KMS-11 (cell line): ENCODE measurements at regions not wholly inside any gene's neighbourhood (a gene's known extent, or its start where the extent isn't known, plus 50 kb on each side); places are given as distances from the start of the nearest gene placed in this dataset.
"Not testable (repeated sequence)": the region's sequence is repeated elsewhere in the genome, so short reads cannot be mapped to it uniquely, and the experiment has no call there.

ENCODE experiments used
- H2AFZ ChIP-seq: fragments of 200-600 bp; sonication (generic); 2 replicates; pipeline ENCODE4 v1.6.1; 2016; ENCODE audit warnings: antibody characterized with exemption, mixed run types, low read depth
- H3K27ac ChIP-seq: fragments of 200-600 bp; sonication (generic); 2 replicates; pipeline ENCODE4 v1.6.1; 2016; ENCODE audit warnings: mild to moderate bottlenecking, mixed run types
- H3K27me3 ChIP-seq: fragments of 200-600 bp; sonication (generic); 2 replicates; pipeline ENCODE4 v1.6.1; 2017; ENCODE audit warnings: mild to moderate bottlenecking, low read depth, mixed run types, moderate library complexity; ENCODE audit not compliant: insufficient read depth
- H3K36me3 ChIP-seq: fragments of 200-600 bp; sonication (generic); 2 replicates; pipeline ENCODE4 v1.6.1; 2017; ENCODE audit warnings: mild to moderate bottlenecking, mixed run types; ENCODE audit not compliant: insufficient read depth
- H3K4me1 ChIP-seq: fragments of 200-600 bp; sonication (generic); 2 replicates; pipeline ENCODE4 v1.6.1; 2016; ENCODE audit warnings: mild to moderate bottlenecking, low read depth, mixed run types; ENCODE audit not compliant: poor library complexity, severe bottlenecking
- H3K4me2 ChIP-seq: fragments of 200-600 bp; sonication (generic); 2 replicates; pipeline ENCODE4 v1.7.0; 2016; ENCODE audit warnings: mild to moderate bottlenecking, mixed run types
- H3K4me3 ChIP-seq: fragments of 200-600 bp; sonication (generic); IDR thresholded peaks from 2 replicates; pipeline ENCODE4 v1.6.1; 2017; ENCODE audit warnings: low read depth, low read length, mixed read lengths; ENCODE audit not compliant: insufficient read depth
- H3K79me2 ChIP-seq: fragments of 200-600 bp; sonication (generic); 2 replicates; pipeline ENCODE4 v1.6.1; 2016; ENCODE audit warnings: low read depth, mixed run types; ENCODE audit not compliant: insufficient read depth
- H3K9ac ChIP-seq: fragments of 200-600 bp; sonication (generic); 2 replicates; pipeline ENCODE4 v1.6.1; 2016; ENCODE audit warnings: mild to moderate bottlenecking, mixed run types
- H4K20me1 ChIP-seq: fragments of 200-600 bp; sonication (generic); 2 replicates; pipeline ENCODE4 v1.6.1; 2016; ENCODE audit warnings: mild to moderate bottlenecking, mixed run types; ENCODE audit not compliant: insufficient read depth
- TF ChIP-seq, protein P1 (sequence below): fragments of 200-600 bp; sonication (generic); conservative IDR thresholded peaks from 2 replicates; pipeline ENCODE4 v1.6.1; 2017; ENCODE audit warnings: low read depth, mild to moderate bottlenecking, antibody characterized with exemption, low read length, moderate library complexity, mixed read lengths

DNA sequence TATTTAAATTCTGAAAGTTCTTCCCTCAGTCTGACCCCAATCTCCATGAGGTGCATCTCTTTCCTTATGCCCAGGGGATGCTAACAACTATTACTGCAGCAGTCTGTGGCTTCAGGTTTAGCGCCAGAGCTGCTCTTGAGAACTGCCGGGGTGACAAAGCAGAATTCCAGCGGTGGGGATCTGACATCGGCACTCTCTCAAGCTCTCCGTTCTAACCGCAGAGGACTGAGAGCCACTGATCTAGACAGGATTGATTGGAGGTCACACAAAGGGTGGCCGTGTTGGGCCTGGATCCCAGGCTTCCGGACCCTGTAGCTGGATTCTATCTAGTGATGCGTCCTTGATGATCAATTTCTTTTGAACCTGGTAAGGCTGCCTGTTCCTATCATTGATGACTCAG lies 155.6 kb upstream of the TMEM132C start:
- H3K4me1 ChIP-seq: no peaks in the 10 kb centered on the region
- H3K27ac ChIP-seq: no peak overlapping the region
- H3K9ac ChIP-seq: no peak overlapping the region
- TF ChIP-seq, protein P1, sequence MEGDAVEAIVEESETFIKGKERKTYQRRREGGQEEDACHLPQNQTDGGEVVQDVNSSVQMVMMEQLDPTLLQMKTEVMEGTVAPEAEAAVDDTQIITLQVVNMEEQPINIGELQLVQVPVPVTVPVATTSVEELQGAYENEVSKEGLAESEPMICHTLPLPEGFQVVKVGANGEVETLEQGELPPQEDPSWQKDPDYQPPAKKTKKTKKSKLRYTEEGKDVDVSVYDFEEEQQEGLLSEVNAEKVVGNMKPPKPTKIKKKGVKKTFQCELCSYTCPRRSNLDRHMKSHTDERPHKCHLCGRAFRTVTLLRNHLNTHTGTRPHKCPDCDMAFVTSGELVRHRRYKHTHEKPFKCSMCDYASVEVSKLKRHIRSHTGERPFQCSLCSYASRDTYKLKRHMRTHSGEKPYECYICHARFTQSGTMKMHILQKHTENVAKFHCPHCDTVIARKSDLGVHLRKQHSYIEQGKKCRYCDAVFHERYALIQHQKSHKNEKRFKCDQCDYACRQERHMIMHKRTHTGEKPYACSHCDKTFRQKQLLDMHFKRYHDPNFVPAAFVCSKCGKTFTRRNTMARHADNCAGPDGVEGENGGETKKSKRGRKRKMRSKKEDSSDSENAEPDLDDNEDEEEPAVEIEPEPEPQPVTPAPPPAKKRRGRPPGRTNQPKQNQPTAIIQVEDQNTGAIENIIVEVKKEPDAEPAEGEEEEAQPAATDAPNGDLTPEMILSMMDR: no peak
- no peak overlapping the region for H3K4me3 ChIP-seq
- H3K36me3 ChIP-seq: no peaks in the 10 kb centered on the region
- no peak overlapping the region for H3K4me2 ChIP-seq
- H4K20me1 ChIP-seq: no peaks in the 10 kb centered on the region
- no peak overlapping the region for H2AFZ ChIP-seq
- H3K79me2 ChIP-seq: no peaks in the 10 kb centered on the region
- no peaks in the 10 kb centered on the region for H3K27me3 ChIP-seq

DNA sequence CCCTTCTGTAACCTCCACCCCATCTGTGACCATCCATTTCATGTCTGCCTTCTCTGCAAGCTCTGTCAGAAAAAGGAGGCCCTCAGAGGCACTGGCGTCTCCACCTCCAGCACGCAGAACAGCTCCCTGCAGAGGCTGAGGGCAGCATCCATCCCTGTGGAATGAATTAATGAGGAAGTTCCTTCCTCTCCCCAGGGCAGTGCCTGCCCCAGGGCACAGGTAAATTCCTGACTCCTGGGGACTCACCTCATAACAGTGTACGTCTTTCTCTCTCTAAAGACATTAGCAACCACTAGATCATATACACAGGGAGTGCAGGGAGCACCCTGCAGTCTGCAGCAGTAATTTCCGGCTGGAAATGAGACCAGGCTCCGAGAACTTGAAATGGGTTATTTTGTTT lies 155.0 kb upstream of the TMEM132C start:
- no peak overlapping the region for H3K9ac ChIP-seq
- H2AFZ ChIP-seq: no peak overlapping the region
- TF ChIP-seq, protein P1: no peak
- H3K4me1 ChIP-seq: no peaks in the 10 kb centered on the region
- no peaks in the 10 kb centered on the region for H4K20me1 ChIP-seq
- no peaks in the 10 kb centered on the region for H3K79me2 ChIP-seq
- no peak overlapping the region for H3K4me2 ChIP-seq
- H3K36me3 ChIP-seq: no peaks in the 10 kb centered on the region
- H3K27ac ChIP-seq: no peak overlapping the region
- no peaks in the 10 kb centered on the region for H3K27me3 ChIP-seq
- no peak overlapping the region for H3K4me3 ChIP-seq

DNA sequence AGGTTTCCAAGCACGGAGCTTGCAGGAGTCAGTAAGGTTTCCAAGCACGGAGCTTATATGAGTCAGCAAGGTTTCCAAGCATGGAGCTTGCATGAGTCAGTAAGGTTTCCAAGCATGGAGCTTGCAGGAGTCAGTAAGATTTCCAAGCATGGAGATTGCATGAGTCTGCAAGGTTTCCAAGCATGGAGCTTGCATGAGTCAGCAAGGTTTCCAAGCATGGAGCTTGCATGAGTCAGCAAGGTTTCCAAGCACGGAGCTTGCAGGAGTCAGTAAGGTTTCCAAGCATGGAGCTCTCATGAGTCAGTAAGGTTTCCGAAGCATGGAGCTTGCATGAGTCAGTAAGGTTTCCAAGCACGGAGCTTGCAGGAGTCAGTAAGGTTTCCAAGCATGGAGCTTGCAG lies 153.7 kb upstream of the TMEM132C start:
- H4K20me1 ChIP-seq, H3K9ac ChIP-seq, H3K36me3 ChIP-seq, H3K27me3 ChIP-seq, H3K4me3 ChIP-seq, H3K27ac ChIP-seq, H3K4me2 ChIP-seq, H2AFZ ChIP-seq, H3K4me1 ChIP-seq, H3K79me2 ChIP-seq: not testable (repeated sequence)

DNA sequence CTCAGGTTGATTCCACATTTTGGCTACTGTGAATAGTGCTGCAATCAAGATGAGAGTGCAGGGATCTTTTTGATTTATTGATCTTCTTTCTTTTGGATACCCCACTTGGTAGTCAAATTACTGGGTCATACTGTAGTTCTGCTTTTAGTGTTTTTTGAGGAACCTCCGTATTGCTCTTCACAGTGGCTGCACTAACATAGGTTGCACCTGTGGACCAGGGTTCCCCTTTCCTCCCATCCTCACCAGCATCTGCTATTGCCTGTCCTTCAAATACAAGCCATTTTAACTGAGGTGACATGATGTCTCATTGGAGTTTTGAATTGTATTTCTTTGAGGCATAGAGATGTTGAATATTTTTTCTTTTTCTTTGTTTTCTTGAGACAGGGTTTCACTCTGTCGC lies 152.5 kb upstream of the TMEM132C start:
- Histone ChIP-seq H2AFZ (no peak overlapping the region), H3K4me2 (no peak overlapping the region), H4K20me1 (no peaks in the 10 kb centered on the region), H3K27ac (no peak overlapping the region), H3K9ac (no peak overlapping the region), H3K79me2 (no peaks in the 10 kb centered on the region), H3K36me3 (no peaks in the 10 kb centered on the region), H3K4me1 (no peaks in the 10 kb centered on the region), H3K4me3 (no peak overlapping the region), H3K27me3 (no peaks in the 10 kb centered on the region)
- TF ChIP-seq, protein P1: no peak

DNA sequence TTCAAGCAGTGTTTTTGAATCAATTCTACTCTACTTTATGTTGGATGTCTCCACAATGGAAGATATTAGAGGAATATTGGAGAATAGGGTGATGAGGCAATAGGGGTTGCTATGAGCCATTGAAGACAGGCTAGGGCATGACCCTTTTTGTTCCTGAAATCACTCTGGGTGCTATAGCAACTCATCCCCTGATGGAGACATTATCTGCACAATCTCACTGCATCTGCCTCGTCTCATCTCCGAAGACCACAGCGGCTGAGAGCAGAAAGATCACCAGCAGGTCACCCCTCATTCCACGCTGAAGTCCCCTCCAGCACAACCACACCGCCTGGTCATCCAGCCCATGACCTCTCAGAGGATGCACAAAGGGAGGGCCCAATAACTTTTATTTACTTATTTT lies 150.4 kb upstream of the TMEM132C start:
- Histone ChIP-seq H3K27ac (no peak overlapping the region), H3K4me3 (no peak overlapping the region), H3K27me3 (no peaks in the 10 kb centered on the region), H3K4me1 (no peaks in the 10 kb centered on the region), H3K4me2 (no peak overlapping the region), H4K20me1 (no peaks in the 10 kb centered on the region), H3K79me2 (no peaks in the 10 kb centered on the region), H3K36me3 (no peaks in the 10 kb centered on the region), H2AFZ (no peak overlapping the region), H3K9ac (no peak overlapping the region)
- TF ChIP-seq, protein P1: no peak
